OCI-LY7 (cell line): ENCODE measurements at regions not wholly inside any gene's neighbourhood (a gene's known extent, or its start where the extent isn't known, plus 50 kb on each side); places are given as distances from the start of the nearest gene placed in this dataset.

Experiments
- BruUV-seq: library from RNA; stranded (reverse); fragments of 400-500 nt; replicated peaks from 2 replicates; lab custom pipeline; 2021; lab: Mats Ljungman, UMichigan
- CTCF ChIA-PET: fragments of 300-600 bp; sonication (Branson Sonifier 250); formaldehyde crosslinking; loops from one replicate; lab custom pipeline; 2022; ENCODE audit warnings: antibody characterized with exemption; ENCODE audit not compliant: unreplicated experiment; lab: Charles Lee
- POLR2A ChIA-PET: fragments of 300-600 bp; sonication (Branson Sonifier 250); formaldehyde crosslinking; loops from one replicate; lab custom pipeline; 2022; ENCODE audit warnings: antibody characterized with exemption; lab: Charles Lee
- DNase-seq: peaks from one replicate; pipeline ENCODE4 v3.0.0-alpha.2; 2015; ENCODE audit warnings: low spot score
- H2AFZ ChIP-seq: fragments of 200-600 bp; sonication (generic), shearing (Covaris generic); 2 replicates; pipeline ENCODE4 v1.6.1; 2014; ENCODE audit warnings: mild to moderate bottlenecking, antibody characterized with exemption, low read length, moderate library complexity
- H3K27ac ChIP-seq: fragments of 200-600 bp; sonication (generic); 2 replicates; pipeline ENCODE4 v1.5.1; 2014; ENCODE audit warnings: mixed run types, low read depth, mild to moderate bottlenecking, moderate library complexity, low read length, inconsistent platforms; ENCODE audit not compliant: poor library complexity, severe bottlenecking
- H3K36me3 ChIP-seq: fragments of 200-600 bp; sonication (generic); 2 replicates; pipeline ENCODE4 v1.6.1; 2014; ENCODE audit warnings: mild to moderate bottlenecking, antibody characterized with exemption, low read length, moderate library complexity, mixed read lengths; ENCODE audit not compliant: insufficient read depth
- H3K4me1 ChIP-seq: fragments of 200-600 bp; sonication (generic); 2 replicates; pipeline ENCODE4 v1.5.1; 2014; ENCODE audit warnings: mild to moderate bottlenecking, low read length; ENCODE audit not compliant: insufficient read depth, poor library complexity, severe bottlenecking
- H3K4me2 ChIP-seq: fragments of 200-600 bp; sonication (generic); 2 replicates; pipeline ENCODE4 v1.6.1; 2014; ENCODE audit warnings: mild to moderate bottlenecking, low read length
- H3K4me3 ChIP-seq: fragments of 200-600 bp; sonication (generic); 2 replicates; pipeline ENCODE4 v1.5.1; 2014; ENCODE audit warnings: mild to moderate bottlenecking, low read depth, low read length; ENCODE audit not compliant: poor library complexity, severe bottlenecking
- H3K79me2 ChIP-seq: fragments of 200-600 bp; sonication (generic); 2 replicates; pipeline ENCODE4 v1.6.1; 2016; ENCODE audit warnings: low read depth, mild to moderate bottlenecking, low read length, moderate library complexity, mixed read lengths; ENCODE audit not compliant: insufficient read depth
- H3K9me2 ChIP-seq: fragments of 200-600 bp; sonication (generic); 2 replicates; pipeline ENCODE4 v1.6.1; 2016; ENCODE audit warnings: mild to moderate bottlenecking, low read length, mixed read lengths; ENCODE audit not compliant: insufficient read depth
- H3K9me3 ChIP-seq: fragments of 200-600 bp; sonication (generic); 2 replicates; pipeline ENCODE4 v1.6.1; 2014; ENCODE audit warnings: mild to moderate bottlenecking, mixed run types, low read length, mixed read lengths
- H4K20me1 ChIP-seq: fragments of 200-600 bp; sonication (generic); 2 replicates; pipeline ENCODE4 v1.6.1; 2014; ENCODE audit warnings: mild to moderate bottlenecking, antibody characterized with exemption, low read length, moderate library complexity, mixed read lengths; ENCODE audit not compliant: insufficient read depth
- CTCF ChIP-seq: fragments of 200-600 bp; sonication (generic); conservative IDR thresholded peaks from 2 replicates; pipeline ENCODE4 v1.5.1; 2014; ENCODE audit warnings: mild to moderate bottlenecking, antibody characterized with exemption, low read length, moderate library complexity, mixed read lengths
- EZH2phosphoT487 ChIP-seq: fragments of 200-600 bp; sonication (generic); IDR thresholded peaks from 2 replicates; pipeline ENCODE4 v1.6.1; 2018; ENCODE audit warnings: low read depth, borderline replicate concordance, mild to moderate bottlenecking, mixed run types, antibody characterized with exemption, low read length, moderate library complexity, mixed read lengths
- intact Hi-C: fragments of 100-400 bp; cut with micrococcal nuclease; formaldehyde crosslinking; loops from one replicate; pipeline ENCODE4 v1.10.0; 2022; ENCODE audit not compliant: unreplicated experiment

GRCh38 chr5:173531863-173532262, 84.6 kb downstream of the BOD1 start:
- H3K79me2 ChIP-seq = no peaks in the 10 kb centered on the region
- H3K4me1 ChIP-seq = no peaks in the 10 kb centered on the region
- no TSS peak for BruUV-seq
- no peak overlapping the region for H2AFZ ChIP-seq
- H3K4me2 ChIP-seq = no peak overlapping the region
- H3K27ac ChIP-seq = no peak overlapping the region
- H3K36me3 ChIP-seq = no peaks in the 10 kb centered on the region
- no peaks in the 10 kb centered on the region for H4K20me1 ChIP-seq
- CTCF ChIA-PET = interaction anchor here (1.1 kb wide), 1 partner anchor 71 kb away, joined by 3 read pairs; no protein-coding TSS in a partner anchor
- H3K9me2 ChIP-seq = no peaks in the 10 kb centered on the region
- POLR2A ChIA-PET = no interaction called here
- no peak for TF ChIP-seq EZH2phosphoT487
- no peak for TF ChIP-seq CTCF
- no peak for DNase-seq
- H3K9me3 ChIP-seq = no peaks in the 10 kb centered on the region
- H3K4me3 ChIP-seq = no peak overlapping the region
- intact Hi-C loops = no loop called here

- BruUV-seq = no TSS peak
- H2AFZ ChIP-seq = no peak overlapping the region
- no peaks in the 10 kb centered on the region for H3K79me2 ChIP-seq
- H3K4me2 ChIP-seq = no peak overlapping the region
- no peak for DNase-seq
- H3K36me3 ChIP-seq = no peaks in the 10 kb centered on the region
- no peaks in the 10 kb centered on the region for H3K4me1 ChIP-seq
- H3K9me3 ChIP-seq = no peaks in the 10 kb centered on the region
- H3K9me2 ChIP-seq = no peaks in the 10 kb centered on the region
- CTCF ChIA-PET = interaction anchor here (0.6 kb wide), 1 partner anchor 24 kb away, joined by 3 read pairs; no protein-coding TSS in a partner anchor
- TF ChIP-seq EZH2phosphoT487 (no peak), CTCF (peak; percentile 42)
- intact Hi-C loops = no loop called here
- no peak overlapping the region for H3K4me3 ChIP-seq
- POLR2A ChIA-PET = no interaction called here
- H3K27ac ChIP-seq = no peak overlapping the region
- H4K20me1 ChIP-seq = no peaks in the 10 kb centered on the region
Observed at GRCh38 chr5:173530547-173530946, 85.9 kb downstream of the BOD1 start.

- Histone ChIP-seq H3K36me3 (no peaks in the 10 kb centered on the region), H3K9me2 (no peaks in the 10 kb centered on the region), H3K79me2 (no peaks in the 10 kb centered on the region), H3K9me3 (no peaks in the 10 kb centered on the region), H4K20me1 (no peaks in the 10 kb centered on the region), H3K4me1 (no peaks in the 10 kb centered on the region), H2AFZ (no peak overlapping the region), H3K4me3 (no peak overlapping the region), H3K4me2 (no peak overlapping the region), H3K27ac (no peak overlapping the region)
- BruUV-seq = no TSS peak
- ChIA-PET POLR2A (no interaction called here), CTCF (no interaction called here)
- intact Hi-C loops = no loop called here
- no peak for TF ChIP-seq CTCF
- no peak for TF ChIP-seq EZH2phosphoT487
- no peak for DNase-seq
Observed at GRCh38 chr5:173529861-173530260, 86.6 kb downstream of the BOD1 start.
